RWPE1 (cell line): ENCODE measurements at regions not wholly inside any gene's neighbourhood (a gene's known extent, or its start where the extent isn't known, plus 50 kb on each side); places are given as distances from the start of the nearest gene placed in this dataset.
"Not testable (repeated sequence)": the region's sequence is repeated elsewhere in the genome, so short reads cannot be mapped to it uniquely, and the experiment has no call there.

ENCODE experiments used
- CTCF ChIA-PET: fragments of 350-600 bp; sonication (Branson Sonifier 250); formaldehyde crosslinking; extraction: SDS; loops from one replicate; lab custom pipeline; 2021; lab: Yijun Ruan, JAX
- POLR2A ChIA-PET: fragments of 400-600 bp; formaldehyde crosslinking; extraction: SDS; loops from one replicate; lab custom pipeline; 2020; ENCODE audit warnings: antibody characterized with exemption; ENCODE audit not compliant: low non-redundant PET; lab: Yijun Ruan, JAX
- DNase-seq: peaks from one replicate; pipeline ENCODE4 v3.0.0; 2012; ENCODE audit warnings: low spot score
- H3K27ac ChIP-seq: fragments of 450-650 bp; 2 replicates; pipeline ENCODE4 v1.5.1; 2017
- CTCF ChIP-seq: fragments of 450-650 bp; conservative IDR thresholded peaks from 2 replicates; pipeline ENCODE4 v1.5.1; 2017; ENCODE audit warnings: low read depth, mild to moderate bottlenecking

DNA sequence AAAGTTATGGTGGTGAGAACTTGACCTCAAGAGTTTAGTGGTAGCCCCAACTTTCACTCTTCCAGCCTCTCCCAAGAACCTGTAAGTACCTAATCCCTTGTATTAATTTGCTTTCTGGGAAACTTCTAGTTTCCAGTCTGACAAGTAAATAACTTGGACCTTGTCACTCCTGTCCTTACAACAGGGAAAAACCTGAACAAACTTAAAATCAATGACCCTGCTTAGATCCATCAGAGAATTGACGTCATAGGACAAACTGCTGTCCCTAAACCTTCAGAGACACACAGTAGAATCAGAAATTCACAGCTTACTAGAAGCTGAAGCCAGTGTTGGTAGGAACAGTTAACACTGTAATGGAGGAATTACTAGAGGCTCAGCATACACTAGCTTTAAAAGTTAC is 60.0 kb upstream of the DCLK2 start:
- TF ChIP-seq CTCF = no peak
- ChIA-PET CTCF (no interaction called here), POLR2A (no interaction called here)
- DNase-seq = no peak
- no peak overlapping the region for H3K27ac ChIP-seq

DNA sequence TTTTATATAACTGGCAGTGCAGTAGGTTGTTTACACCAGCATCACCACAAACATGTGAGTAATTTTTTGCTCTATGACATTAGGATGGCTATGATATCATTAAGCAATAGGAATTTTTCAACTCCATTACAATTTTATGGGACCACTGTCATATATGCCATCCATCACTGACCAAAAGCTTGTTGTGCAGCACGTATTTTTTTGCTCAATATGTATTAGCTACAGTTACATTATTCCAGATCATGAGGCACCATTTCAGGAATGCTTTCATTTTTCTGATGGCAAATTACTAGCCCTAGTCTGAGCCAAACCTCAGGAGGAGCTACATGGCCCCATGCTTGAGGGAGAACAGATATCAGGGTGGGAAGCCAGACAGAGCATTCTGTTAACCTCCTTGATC is 56.8 kb upstream of the DCLK2 start:
- no peak overlapping the region for H3K27ac ChIP-seq
- CTCF ChIA-PET = interaction anchor here (0.9 kb wide), 1 partner anchor 57 kb away, joined by 4 read pairs; the partner anchor contains the start of gene DCLK2
- TF ChIP-seq CTCF = no peak
- no peak for DNase-seq
- POLR2A ChIA-PET = no interaction called here

DNA sequence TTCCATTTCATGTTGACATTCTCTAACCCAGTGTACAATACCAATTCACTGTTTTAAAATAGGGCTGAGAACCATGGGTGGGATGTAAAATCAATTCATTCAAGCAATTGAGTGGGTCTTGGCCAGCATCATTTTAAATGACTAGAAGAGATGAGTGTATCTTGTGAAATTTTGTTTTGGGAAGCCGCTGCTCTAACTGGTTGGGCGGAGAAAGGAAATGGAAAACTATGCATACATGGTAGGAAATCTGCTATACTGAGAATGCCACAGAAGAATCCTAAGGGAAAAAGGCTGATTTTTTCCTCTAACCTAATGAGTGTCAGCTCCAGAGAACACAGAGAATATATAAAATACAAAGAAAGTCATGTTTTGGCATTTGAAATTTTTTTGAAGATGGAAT is 54.8 kb upstream of the DCLK2 start:
- no peak for TF ChIP-seq CTCF
- POLR2A ChIA-PET = no interaction called here
- CTCF ChIA-PET = no interaction called here
- no peak overlapping the region for H3K27ac ChIP-seq
- no peak for DNase-seq

- POLR2A ChIA-PET, CTCF ChIA-PET, DNase-seq, H3K27ac ChIP-seq: not testable (repeated sequence)
These were observed 51.3 kb upstream of the DCLK2 start for GRCh38 chr4:150026987-150027386.
